Ovary (tissue), 7 donors: ENCODE measurements at regions not wholly inside any gene's neighbourhood (a gene's known extent, or its start where the extent isn't known, plus 50 kb on each side); places are given as distances from the start of the nearest gene placed in this dataset.

ENCODE experiments used
- DNase-seq, 5 donors: peaks; one replicate each; pipeline ENCODE4 v3.0.0-alpha.2; 2019 to 2020
- H3K27ac ChIP-seq, 2 donors: fragments of 200-600 bp; one replicate each; pipeline versions ENCODE4 v1.5.1 to v1.8.0; 2019 to 2022
- H3K27me3 ChIP-seq: fragments of 200-600 bp; one replicate; pipeline ENCODE4 v1.8.0; 2022
- H3K36me3 ChIP-seq: fragments of 200-600 bp; sonication (generic); one replicate; pipeline ENCODE4 v1.5.1; 2019
- H3K4me1 ChIP-seq: one replicate; pipeline ENCODE4 v1.8.1; 2013; ENCODE audit warnings: mild to moderate bottlenecking, moderate library complexity; ENCODE audit not compliant: insufficient read depth
- H3K4me3 ChIP-seq: fragments of 200-600 bp; sonication (generic); one replicate; pipeline ENCODE4 v1.5.1; 2017
- H3K9me3 ChIP-seq, 2 donors: fragments of 200-600 bp in 1 of 2; sonication (generic) in 1 of 2; one replicate each; pipeline versions ENCODE4 v1.5.1 to v1.8.1; 2013 to 2019; ENCODE audit warnings: mild to moderate bottlenecking in 1 of 2, moderate library complexity in 1 of 2
- CTCF ChIP-seq, 3 donors: fragments of 450-650 bp in 2 of 3; fragments of 200-600 bp in 1 of 3; IDR thresholded peaks; one replicate each; pipeline versions ENCODE4 v1.5.1 to v1.8.0; 2016 to 2022; ENCODE audit warnings: antibody characterized with exemption in 3 of 3, mild to moderate bottlenecking in 1 of 3
- EP300 ChIP-seq: sonication (generic); formaldehyde crosslinking; IDR thresholded peaks from one replicate; pipeline ENCODE4 v1.6.1; 2017; ENCODE audit warnings: antibody characterized with exemption
- POLR2A ChIP-seq: fragments of 450-650 bp; IDR thresholded peaks from one replicate; pipeline ENCODE4 v1.6.1; 2017; ENCODE audit warnings: antibody characterized with exemption, mild to moderate bottlenecking, moderate library complexity
- WGBS, 3 donors: extraction: QIAGEN DNeasy Blood & Tissue Kit in 1 of 3; methylation state at CpG; one replicate each; pipeline versions ENCODE4 v1.1.5 to v1.1.7; 2013 to 2017; 5-methylcytosine and 5-hydroxymethylcytosine counted together
- intact Hi-C, 4 donors: fragments of 100-400 bp; cut with DNase I; formaldehyde crosslinking; loops; one replicate each; pipeline versions ENCODE4 v1.11.0 to v1.15.1; 2022 to 2023
- donor health status: DM: no; HTN: no; CAD: no; lungs with moderate emphysema.
- donor health status: DM: no; HTN: no; CAD: no.
- donor health status: Bipolar disorder and iron deficiency.
- donor health status: DM: no; HTN: no; CAD: no.
- donor health status: DM: yes; HTN: yes; CAD: no.

DNA sequence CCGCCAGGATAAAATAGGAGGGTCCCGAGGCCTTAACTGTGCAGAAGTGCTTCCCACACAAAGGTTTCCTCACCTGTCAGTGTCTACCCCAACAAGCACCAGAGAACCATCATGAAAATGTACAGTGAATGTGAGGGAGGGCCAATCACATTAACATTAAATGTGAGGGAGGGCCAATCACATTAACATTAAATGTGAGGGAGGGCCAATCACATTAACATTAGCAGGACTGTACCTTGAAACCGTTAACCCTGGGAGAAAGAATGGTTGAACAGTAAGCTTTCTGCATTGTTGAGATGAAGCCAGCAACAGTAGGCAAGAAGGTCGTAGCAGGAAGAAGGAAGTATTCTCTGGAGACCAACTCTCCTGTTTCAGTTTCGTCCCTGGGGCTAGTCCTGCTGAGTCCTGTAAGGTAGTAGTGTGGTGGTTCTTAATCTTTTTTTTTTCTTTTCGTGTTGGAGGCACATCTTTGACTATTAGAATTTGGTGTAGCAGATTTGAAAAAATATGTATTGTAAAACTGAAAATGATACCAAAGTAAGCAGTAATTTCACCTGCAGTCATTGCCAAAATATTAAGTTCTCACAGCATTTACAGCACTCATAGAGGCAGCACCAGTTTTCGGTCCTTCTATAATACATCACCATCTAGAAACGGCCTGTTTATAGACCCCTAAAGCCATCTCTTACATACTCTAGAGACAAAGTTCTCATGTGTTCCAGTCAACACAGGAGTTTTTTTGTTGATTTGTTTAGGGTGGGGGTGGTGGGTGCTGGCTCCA lies 98.6 kb upstream of the PPP2R5A start:
- no peaks in the 10 kb centered on the region for H3K9me3 ChIP-seq
- H3K4me3 ChIP-seq: no peak overlapping the region
- intact Hi-C loops: no loop called here
- 59 to 66% (median 61%) methylated on average over 8 of the region's 8 CpGs for WGBS, 3 donors
- H3K27ac ChIP-seq: no peak overlapping the region
- no peaks in the 10 kb centered on the region for H3K4me1 ChIP-seq
- DNase-seq: no peak
- no peaks in the 10 kb centered on the region for H3K36me3 ChIP-seq
- H3K27me3 ChIP-seq: no peaks in the 10 kb centered on the region
- TF ChIP-seq POLR2A (no peak), CTCF (IDR thresholded peaks at IDR 0.05) (no peak), EP300 (no peak)

GRCh38 chr1:212188599-212189351 lies 96.4 kb upstream of the PPP2R5A start:
- Histone ChIP-seq H3K4me1 (no peaks in the 10 kb centered on the region), H3K9me3 (no peaks in the 10 kb centered on the region), H3K27ac (no peak overlapping the region), H3K27me3 (no peaks in the 10 kb centered on the region), H3K36me3 (no peaks in the 10 kb centered on the region), H3K4me3 (no peak overlapping the region)
- no peak for DNase-seq
- 86 to 95% (median 91%) methylated on average over 6 of the region's 6 CpGs for WGBS, 3 donors
- no peak for TF ChIP-seq POLR2A
- no peak for TF ChIP-seq EP300
- no peak for TF ChIP-seq CTCF (IDR thresholded peaks at IDR 0.05)
- intact Hi-C loops: no loop called here

- H3K27ac ChIP-seq: no peak overlapping the region
- WGBS, 3 donors: 84 to 100% (median 93%) methylated on average over 3 of the region's 3 CpGs
- no peaks in the 10 kb centered on the region for H3K27me3 ChIP-seq
- H3K4me3 ChIP-seq: no peak overlapping the region
- intact Hi-C loops: no loop called here
- TF ChIP-seq CTCF (IDR thresholded peaks at IDR 0.05): no peak
- no peak for TF ChIP-seq POLR2A
- TF ChIP-seq EP300: no peak
- H3K9me3 ChIP-seq: no peaks in the 10 kb centered on the region
- H3K36me3 ChIP-seq: no peaks in the 10 kb centered on the region
- H3K4me1 ChIP-seq: no peaks in the 10 kb centered on the region
- no peak for DNase-seq
Measured at GRCh38 chr1:212189352-212189738, 95.9 kb upstream of the PPP2R5A start.

DNA sequence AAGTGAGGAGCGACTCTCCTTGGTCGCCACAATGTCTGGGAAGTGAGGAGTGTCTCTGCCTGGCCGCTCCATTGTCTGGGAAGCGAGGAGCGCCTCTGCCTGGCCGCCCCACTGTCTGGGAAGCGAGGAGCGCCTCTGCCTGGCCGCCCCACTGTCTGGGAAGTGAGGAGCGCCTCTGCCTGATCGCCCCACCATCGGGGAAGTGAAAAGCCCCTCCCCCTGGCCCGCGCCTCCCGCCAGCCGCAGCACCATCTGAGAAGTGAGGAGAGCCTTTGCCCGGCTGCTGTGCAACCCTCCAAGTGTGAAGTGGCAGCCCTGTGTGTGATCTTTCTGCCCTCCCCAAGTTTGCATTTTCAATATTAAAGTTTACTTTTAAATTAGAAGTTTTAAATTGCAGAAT lies 95.0 kb upstream of the PPP2R5A start:
- Histone ChIP-seq H3K9me3 (no peaks in the 10 kb centered on the region), H3K4me1 (no peaks in the 10 kb centered on the region), H3K27ac (no peak overlapping the region), H3K27me3 (no peaks in the 10 kb centered on the region), H3K4me3 (no peak overlapping the region), H3K36me3 (no peaks in the 10 kb centered on the region)
- intact Hi-C loops: no loop called here
- WGBS, 3 donors: 72 to 92% (median 89%) methylated on average over 17 of the region's 17 CpGs
- TF ChIP-seq POLR2A (no peak), CTCF (IDR thresholded peaks at IDR 0.05) (no peak), EP300 (no peak)
- no peak for DNase-seq
